Suppressor macrophage (primary cell): ENCODE measurements at regions not wholly inside any gene's neighbourhood (a gene's known extent, or its start where the extent isn't known, plus 50 kb on each side); places are given as distances from the start of the nearest gene placed in this dataset.
"Not testable (repeated sequence)": the region's sequence is repeated elsewhere in the genome, so short reads cannot be mapped to it uniquely, and the experiment has no call there.

Experiments used
- DNase-seq, 4 experiments: peaks; one replicate each; pipeline ENCODE4 v3.0.0-alpha.2; 2020 to 2022

DNA sequence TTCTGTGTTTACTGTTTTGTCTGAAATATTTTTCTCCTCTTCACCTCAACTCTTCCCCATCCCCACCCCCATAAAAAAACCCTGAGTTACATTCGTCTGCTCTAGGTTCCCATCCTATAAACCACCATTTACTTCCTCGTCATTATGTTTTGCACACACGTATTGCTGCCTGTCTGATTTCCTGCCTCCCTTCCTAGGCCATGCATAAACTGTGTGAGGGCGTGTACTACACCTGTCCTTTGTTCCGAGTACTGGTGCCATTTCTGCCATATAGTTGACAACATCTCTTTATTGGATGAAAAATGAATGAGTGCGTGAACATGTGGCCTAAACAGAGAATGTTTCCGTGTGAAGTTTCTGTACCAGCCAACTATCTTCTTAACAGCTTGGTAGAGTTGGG, 258.5 kb upstream of the FAT1 start:
- DNase-seq = no peak

DNA sequence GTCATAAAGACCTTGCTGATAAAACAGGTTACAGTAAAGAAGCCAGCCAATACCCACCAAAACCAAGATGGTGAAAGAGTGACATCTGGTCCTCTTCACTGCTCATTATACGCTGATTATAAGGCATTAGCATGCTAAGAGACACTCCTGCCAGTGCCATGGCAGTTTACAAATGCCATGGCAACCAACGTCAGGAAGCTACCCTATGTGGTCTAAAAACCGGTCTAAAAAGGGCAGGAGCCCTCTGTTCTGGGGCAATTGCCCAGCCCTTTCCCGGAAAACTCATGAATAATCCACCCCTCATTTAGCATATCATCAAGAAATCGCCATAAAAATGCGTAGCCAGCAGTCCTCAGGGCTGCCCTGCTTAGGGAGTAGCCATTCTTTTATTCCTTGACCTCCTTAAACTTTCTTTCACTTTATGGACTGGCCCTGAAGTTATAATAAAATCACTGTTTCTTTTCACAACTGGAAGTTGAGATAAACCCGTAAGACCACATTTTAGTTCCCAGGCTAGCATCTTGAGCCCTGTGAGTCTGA, 260.5 kb upstream of the FAT1 start:
- DNase-seq = no peak

- no peak for DNase-seq
Observed at GRCh38 chr4:186999686-187000085, 276.0 kb upstream of the FAT1 start.

DNA sequence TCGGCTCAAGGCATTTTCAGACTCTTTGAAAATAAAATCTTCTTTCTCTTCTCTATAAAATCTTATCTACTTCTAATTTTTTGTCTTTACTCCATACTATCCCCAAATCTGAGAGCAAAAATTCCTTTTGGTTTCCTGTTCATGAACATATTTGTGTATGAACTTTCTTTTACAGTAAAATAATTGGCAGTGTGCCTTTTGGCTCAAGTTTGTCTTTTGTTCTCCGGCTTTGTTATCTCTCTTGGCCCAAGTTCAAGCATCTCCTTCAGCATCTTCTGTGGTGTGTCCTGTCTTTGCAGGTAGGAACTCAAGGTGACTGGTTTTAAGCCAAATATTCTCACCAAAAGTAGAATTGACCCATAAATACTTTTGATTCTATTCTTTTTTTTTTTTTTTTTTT, 276.6 kb upstream of the FAT1 start:
- DNase-seq = no peak

GRCh38 chr4:187002133-187002532, 278.5 kb upstream of the FAT1 start:
- not testable (repeated sequence) for DNase-seq

GRCh38 chr4:187004628-187005027, 281.0 kb upstream of the FAT1 start:
- no peak for DNase-seq

- DNase-seq = no peak
Observed at GRCh38 chr4:187006189-187006618, 282.5 kb upstream of the FAT1 start.

DNA sequence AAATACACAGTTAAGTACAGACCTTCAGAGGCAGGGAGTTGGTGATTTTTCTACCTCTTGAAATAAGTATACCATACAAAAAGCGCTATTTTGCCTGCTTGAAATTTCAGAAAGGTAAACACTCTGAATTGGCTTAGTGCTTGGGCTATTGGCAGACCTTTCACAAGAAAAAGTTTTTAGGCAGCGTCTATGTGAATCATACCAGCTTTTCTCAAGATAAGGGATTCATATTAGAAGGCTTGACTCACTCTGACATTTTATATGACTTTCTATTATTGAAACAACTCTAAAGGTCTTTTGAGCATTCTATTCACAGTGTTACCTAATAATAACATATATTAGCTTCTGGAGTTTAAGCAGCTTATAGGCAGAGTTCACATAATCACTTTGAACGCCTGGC, 286.4 kb upstream of the FAT1 start:
- DNase-seq = no peak

- no peak for DNase-seq
Observed at GRCh38 chr4:187016101-187016500, 292.4 kb upstream of the FAT1 start.

DNA sequence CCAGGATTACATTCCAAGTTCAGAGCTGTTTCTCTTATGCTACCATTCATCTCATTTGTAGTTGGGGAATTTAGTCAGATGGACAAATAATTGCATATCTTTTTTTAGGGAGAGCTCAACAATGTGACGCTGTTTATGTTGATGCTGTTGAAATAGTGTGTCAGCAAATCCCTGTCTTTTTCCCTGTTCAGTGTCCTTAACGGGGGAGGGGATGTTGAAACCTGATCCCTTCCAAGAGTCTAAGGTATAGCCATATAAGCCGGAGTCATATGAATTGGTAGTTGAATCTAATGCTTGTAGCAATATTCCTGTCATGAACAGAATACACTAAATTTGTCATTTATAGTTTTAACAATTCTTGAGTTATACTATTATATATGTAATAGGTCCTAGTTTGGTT, 293.5 kb upstream of the FAT1 start:
- no peak for DNase-seq

DNA sequence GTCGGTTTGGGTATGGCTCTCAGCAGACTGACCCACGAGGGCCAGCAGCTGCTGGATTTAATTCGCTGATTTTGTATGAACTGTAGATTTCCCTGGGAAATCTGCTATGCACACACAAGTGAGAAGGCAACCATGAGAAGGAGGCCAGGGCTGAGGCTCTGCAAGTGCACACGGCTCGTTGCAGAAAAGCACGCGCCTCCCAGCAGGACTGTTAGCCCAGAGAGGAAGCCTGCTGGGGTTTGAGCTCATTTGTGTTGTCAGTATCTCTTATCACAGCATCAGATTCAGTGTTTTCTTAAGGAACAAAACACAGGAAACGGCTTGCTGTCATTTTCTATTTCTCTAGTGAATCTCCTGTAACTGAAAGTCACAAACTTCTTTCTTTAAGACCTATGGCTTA, 296.2 kb upstream of the FAT1 start:
- no peak for DNase-seq

GRCh38 chr4:187020676-187021075, 297.0 kb upstream of the FAT1 start:
- no peak for DNase-seq

DNA sequence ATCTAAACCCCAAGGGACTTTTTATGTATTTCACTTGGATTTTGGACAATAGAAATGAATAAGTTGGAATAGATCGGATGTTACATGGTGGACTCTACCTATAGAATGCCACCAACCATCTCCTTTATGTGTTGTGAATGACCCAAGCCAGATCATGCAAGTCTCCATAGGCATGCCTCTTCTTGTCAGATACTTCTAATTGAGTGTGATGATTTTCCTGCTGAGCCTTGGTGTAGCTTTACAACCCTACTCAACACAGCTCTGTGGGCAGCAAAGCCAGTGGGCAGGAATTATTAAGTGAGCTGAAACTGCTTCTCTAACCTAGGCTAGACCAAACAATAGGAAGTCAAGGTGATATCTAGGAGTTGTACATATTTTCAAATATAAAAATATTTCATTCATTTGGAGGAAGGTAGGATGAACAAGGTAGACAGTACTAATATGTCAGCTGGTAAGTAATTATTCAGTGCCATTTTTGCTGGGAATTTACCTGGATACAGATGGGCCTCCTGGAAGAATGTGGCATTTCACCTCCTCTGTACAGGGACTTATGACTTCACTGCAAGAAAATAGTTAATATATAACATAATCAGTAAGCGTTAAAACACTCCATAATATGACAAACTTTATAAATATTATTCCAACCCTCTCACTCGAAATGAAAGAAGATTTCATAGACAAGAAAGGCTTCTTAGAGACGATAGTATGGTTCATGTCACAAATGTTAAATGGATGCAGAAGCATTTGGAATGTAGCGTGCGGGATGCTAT, 298.0 kb upstream of the FAT1 start:
- DNase-seq = no peak

DNA sequence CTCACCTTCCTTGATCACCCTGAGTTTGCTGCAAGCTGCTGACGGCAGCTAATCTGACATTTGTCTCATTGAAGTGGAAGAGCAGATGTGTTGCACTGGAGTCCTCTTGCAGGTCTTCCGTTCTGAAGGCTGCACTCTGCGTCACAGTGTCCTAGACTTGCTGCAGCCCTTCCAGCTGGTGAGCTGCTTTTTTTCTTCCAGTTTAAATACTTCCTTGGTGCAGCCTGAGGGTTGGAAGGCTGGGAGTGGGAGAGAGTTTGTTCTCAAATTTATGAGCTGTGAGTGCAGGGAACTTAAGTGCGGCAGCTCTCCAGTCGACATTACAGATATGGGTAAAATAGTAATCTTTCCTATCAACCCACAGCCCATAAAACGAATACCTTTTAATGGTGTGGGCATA, 303.6 kb upstream of the FAT1 start:
- DNase-seq = no peak

GRCh38 chr4:187042251-187042650, 318.6 kb upstream of the FAT1 start:
- no peak for DNase-seq

GRCh38 chr4:187046471-187046870, 322.8 kb upstream of the FAT1 start:
- DNase-seq = no peak

DNA sequence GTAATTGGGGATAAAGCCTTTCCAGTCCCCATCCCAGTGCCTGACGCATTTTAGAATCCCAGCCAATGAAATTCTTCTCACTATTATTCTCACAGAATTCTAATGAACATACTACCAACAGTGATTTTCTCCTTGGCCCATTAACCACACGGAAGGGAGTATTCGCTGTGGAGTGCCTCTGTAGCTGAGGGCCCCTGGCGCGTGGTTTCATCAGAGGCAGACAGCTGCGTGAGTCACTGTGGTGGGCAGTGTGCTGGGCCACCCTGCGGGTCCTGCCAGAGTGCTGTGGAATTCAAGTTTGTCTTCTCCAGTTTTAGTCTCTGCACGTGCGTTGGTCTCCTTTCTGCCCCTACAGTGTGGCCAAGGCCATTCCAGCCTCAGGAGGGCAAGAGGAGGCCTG, 335.4 kb upstream of the FAT1 start:
- DNase-seq = no peak

DNA sequence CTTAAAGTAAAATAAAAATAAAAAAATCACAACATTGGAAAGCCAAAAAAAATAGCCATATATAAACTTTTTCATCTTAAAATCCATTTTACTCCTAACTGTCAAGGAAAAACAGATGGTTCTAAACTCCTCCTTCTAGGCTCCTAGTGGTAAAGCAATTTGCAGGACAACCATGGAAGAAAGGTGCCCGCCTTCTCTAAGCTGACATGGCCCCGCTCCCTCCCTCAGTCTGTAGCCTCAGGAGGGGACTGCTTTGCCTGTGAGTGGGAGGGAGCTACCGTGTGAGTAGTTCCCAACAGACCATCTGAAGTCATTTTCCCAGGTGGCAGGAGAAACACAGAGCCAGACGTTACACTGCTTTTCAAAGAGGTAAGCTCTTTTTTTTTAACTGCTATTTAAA, 336.2 kb upstream of the FAT1 start:
- no peak for DNase-seq

DNA sequence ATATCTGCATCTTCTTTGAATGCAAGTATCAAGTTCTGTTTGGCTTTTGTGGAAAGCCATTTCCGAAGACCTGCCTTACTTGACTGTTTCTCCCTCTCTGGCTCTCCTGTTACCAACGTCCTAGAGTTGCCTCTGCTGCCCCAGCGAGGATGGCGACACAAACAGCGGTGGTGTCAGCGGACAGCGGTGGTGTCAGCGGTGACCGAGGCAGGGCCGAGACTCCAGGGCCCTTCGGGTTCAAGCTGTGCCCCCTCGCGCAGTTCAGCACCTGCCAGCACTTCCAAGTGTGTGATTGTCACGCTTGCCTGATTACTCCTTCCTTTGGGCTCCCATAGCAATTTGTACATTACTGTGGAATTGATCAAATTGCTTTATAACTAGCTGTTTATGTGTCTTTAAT, 336.9 kb upstream of the FAT1 start:
- no peak for DNase-seq

DNA sequence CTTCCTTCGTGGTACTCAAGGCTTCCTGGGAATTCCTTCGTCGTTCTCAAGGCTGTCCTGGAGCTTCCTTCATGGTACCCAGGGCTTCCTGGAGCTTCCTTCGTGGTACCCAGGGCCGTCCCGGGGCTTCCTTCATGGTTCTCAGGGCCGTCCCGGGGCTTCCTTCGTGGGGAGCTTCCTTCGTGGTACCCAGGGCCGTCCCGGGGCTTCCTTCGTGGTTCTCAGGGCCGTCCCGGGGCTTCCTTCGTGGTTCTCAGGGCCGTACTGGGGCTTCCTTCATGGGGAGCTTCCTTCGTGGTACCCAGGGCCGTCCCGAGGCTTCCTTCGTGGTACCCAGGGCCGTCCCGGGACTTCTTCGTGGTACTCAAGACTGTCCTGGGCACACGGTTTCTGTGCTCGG, 339.6 kb upstream of the FAT1 start:
- no peak for DNase-seq

DNA sequence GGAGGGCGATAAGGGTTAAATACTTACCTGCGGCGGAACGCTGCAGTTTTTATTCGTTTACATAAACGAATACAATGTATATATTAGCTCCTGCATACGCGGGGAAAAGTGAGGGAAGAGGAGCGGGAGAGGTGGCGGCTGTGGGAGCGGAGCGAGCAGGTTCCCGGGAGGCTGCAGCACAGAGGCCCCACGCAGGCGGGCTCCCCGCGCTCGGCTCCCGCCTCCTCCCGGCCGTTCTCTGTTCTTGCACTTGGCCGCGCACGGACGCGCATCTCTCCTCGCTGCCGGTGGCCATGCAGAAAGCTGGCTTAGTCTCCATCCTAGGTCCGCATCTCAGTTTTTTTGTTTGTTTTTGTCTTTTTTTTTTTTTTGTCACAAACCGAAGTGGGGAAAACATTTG, 340.4 kb upstream of the FAT1 start:
- no peak for DNase-seq

DNA sequence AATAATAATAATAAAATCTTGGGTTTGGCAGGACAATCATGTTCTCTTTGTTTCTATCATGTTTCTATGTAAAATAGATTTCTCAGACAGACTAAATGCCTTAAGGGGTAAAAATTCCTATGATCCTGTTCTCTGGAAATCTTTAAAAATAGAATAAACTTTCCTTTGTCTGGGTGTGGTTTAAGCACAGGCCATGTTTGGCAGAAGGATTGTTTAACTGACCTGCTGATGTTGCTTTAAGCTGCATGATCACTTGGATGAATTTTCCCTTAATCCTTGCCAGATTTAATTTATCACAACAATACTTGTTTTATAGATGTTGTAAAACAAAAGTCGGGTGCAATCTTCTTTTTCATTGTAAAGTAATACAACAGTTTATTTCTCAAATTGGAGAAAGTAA, 341.7 kb upstream of the FAT1 start:
- no peak for DNase-seq

- DNase-seq = no peak
Observed at GRCh38 chr4:187065806-187066205, 342.1 kb upstream of the FAT1 start.

DNA sequence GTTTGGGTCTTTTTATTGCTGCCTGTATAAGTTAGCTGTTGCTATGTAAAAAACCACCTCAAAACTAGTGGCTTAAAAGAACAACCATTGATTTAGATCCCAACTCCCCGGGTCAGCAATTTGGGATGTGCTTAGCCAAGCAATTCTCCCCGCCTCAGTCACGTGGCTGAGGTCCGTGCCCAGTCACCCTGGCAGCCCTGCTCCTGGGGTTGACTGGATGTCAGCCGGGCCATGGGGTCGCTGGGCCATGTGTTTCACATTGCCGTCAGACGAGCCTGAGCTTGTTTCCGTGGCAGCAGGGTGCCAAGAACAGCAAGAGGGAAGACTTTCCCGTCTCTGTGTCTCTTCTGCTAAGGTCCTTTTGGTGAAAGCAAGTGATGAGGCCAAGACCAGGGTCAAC, 345.7 kb upstream of the FAT1 start:
- no peak for DNase-seq

- no peak for DNase-seq
Observed at GRCh38 chr4:187070158-187070557, 346.5 kb upstream of the FAT1 start.
